ENCODE measurements at regions not wholly inside any gene's neighbourhood (a gene's known extent, or its start where the extent isn't known, plus 50 kb on each side); places are given as distances from the start of the nearest gene placed in this dataset.

DNA sequence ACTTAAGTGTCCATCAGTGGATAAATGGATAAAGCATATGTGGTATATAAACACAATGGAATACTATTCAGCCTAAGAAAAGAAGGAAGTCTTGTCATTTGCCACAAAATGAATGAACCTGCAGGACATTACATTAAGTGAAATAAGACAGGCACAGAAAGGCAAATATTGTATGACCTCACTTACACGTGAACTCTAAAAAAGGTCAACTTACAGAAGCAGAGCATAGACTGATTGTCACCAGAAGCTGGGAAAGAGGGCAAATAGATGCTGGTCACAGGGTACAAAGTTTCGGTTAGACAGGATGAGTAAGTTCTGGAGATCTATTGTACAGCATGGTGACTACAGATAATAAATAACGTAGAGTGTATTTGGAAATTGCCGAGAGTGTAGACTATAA, 247.7 kb downstream of the RAB28 start (continued):
- TF ChIP-seq ZNF101 (CRISPR knock-in tag; IDR thresholded peaks at IDR 0.05; ENCODE audit: borderline replicate concordance, low read depth) (no peak), ZNF350 (CRISPR knock-in tag; IDR thresholded peaks at IDR 0.05; ENCODE audit: borderline replicate concordance, low read depth) (no peak), POGZ (CRISPR knock-in tag; IDR thresholded peaks at IDR 0.05) (peak; percentile 75; the same call in 1 of the 2 replicates), NBN (conservative IDR thresholded peaks at IDR 0.05) (no peak), ZNF230 (CRISPR knock-in tag; IDR thresholded peaks at IDR 0.05) (no peak), MNT (IDR thresholded peaks at IDR 0.05) (no peak), ZHX1 (CRISPR knock-in tag; IDR thresholded peaks at IDR 0.05; ENCODE audit: low read depth) (no peak), HDAC1 (CRISPR knock-in tag; IDR thresholded peaks at IDR 0.05) (peak; percentile 24; the same call in 1 of the 2 replicates), DR1 (CRISPR knock-in tag; IDR thresholded peaks at IDR 0.05) (no peak), ZFY (CRISPR knock-in tag; IDR thresholded peaks at IDR 0.05) (no peak), TCF7 (IDR thresholded peaks at IDR 0.05; ENCODE audit: low read depth) (0 out of 2 replicates have a peak, but pooled peaks have one; percentile 12), ZFP41 (CRISPR knock-in tag; IDR thresholded peaks at IDR 0.05; ENCODE audit: borderline replicate concordance) (no peak), ZNF10 (CRISPR knock-in tag; IDR thresholded peaks at IDR 0.05; ENCODE audit: borderline replicate concordance, low read depth) (no peak), GFI1 (CRISPR knock-in tag; IDR thresholded peaks at IDR 0.05; ENCODE audit: borderline replicate concordance) (no peak), CREB1 (IDR thresholded peaks at IDR 0.05) (peak; percentile 80), CREB1 (CRISPR knock-in tag; IDR thresholded peaks at IDR 0.05) (peak; percentile 75), FOSL2 (CRISPR knock-in tag; IDR thresholded peaks at IDR 0.05) (peak; percentile 70), SMARCE1 (IDR thresholded peaks at IDR 0.05; ENCODE audit: borderline replicate concordance) (no peak), CEBPG (CRISPR knock-in tag; IDR thresholded peaks at IDR 0.05) (peak; percentile 36), ZNF709 (CRISPR knock-in tag; IDR thresholded peaks at IDR 0.05) (no peak), ZNF441 (CRISPR knock-in tag; IDR thresholded peaks at IDR 0.05; ENCODE audit: borderline replicate concordance) (no peak), ATF1 (CRISPR knock-in tag; IDR thresholded peaks at IDR 0.05) (peak; percentile 54)
- TF ChIP-seq, protein P1, sequence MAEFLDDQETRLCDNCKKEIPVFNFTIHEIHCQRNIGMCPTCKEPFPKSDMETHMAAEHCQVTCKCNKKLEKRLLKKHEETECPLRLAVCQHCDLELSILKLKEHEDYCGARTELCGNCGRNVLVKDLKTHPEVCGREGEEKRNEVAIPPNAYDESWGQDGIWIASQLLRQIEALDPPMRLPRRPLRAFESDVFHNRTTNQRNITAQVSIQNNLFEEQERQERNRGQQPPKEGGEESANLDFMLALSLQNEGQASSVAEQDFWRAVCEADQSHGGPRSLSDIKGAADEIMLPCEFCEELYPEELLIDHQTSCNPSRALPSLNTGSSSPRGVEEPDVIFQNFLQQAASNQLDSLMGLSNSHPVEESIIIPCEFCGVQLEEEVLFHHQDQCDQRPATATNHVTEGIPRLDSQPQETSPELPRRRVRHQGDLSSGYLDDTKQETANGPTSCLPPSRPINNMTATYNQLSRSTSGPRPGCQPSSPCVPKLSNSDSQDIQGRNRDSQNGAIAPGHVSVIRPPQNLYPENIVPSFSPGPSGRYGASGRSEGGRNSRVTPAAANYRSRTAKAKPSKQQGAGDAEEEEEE (CRISPR knock-in tag; IDR thresholded peaks at IDR 0.05; ENCODE audit: borderline replicate concordance): no peak
- TF ChIP-seq, protein P2, sequence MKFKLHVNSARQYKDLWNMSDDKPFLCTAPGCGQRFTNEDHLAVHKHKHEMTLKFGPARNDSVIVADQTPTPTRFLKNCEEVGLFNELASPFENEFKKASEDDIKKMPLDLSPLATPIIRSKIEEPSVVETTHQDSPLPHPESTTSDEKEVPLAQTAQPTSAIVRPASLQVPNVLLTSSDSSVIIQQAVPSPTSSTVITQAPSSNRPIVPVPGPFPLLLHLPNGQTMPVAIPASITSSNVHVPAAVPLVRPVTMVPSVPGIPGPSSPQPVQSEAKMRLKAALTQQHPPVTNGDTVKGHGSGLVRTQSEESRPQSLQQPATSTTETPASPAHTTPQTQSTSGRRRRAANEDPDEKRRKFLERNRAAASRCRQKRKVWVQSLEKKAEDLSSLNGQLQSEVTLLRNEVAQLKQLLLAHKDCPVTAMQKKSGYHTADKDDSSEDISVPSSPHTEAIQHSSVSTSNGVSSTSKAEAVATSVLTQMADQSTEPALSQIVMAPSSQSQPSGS (CRISPR knock-in tag; IDR thresholded peaks at IDR 0.05): peak; percentile 72; the same call in 1 of the 2 replicates

Data from HepG2 (cell line).